Muscle of arm (tissue), 1 donor: ENCODE measurements at regions not wholly inside any gene's neighbourhood (a gene's known extent, or its start where the extent isn't known, plus 50 kb on each side); places are given as distances from the start of the nearest gene placed in this dataset.
"Not testable (repeated sequence)": the region's sequence is repeated elsewhere in the genome, so short reads cannot be mapped to it uniquely, and the experiment has no call there.

Source experiments
- DNase-seq: peaks from one replicate; pipeline ENCODE4 v3.0.0-alpha.2; 2013

DNA sequence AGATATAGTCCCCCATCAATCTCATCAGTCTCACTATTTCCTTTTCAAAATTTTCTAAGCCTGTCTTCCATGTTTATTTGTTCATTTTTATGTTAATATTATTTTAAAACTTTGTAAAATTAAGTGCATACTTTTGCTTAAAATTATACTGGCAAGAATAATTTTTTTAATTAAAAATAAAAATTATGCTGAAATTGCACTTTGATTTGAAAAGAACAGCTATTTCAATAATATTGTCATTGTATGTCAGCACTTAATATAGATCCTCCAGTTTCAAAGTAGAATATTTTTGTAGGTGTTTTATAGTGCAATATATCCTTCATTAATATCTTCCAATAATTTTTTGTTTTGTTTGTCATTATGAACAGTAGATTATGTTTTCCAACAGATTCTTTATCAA is 99.0 kb upstream of the MAGI2 start:
- no peak for DNase-seq

- DNase-seq = no peak
Observed at GRCh38 chr7:79548727-79549126, 95.3 kb upstream of the MAGI2 start.

DNA sequence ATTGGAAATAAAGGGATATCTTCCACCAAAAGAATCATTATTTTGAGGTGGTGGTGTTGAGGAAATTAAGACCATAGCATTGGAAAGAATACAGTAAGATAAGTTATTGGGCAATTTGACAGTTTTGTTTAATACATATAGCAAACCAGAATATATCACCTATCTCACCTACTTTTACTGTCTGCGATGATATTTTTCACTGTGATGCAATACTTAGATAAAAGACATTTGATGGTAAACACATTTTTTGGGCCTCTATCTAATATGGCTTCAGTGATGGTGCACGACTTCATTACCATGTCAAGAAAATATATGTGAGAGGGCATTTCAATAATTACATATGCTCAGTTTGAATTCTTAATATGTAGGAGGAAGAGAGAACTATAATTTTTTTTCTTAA is 93.7 kb upstream of the MAGI2 start:
- DNase-seq = no peak

- DNase-seq = no peak
Observed at GRCh38 chr7:79540592-79540991, 87.1 kb upstream of the MAGI2 start.

GRCh38 chr7:79534128-79534527 is 80.7 kb upstream of the MAGI2 start:
- DNase-seq = no peak

GRCh38 chr7:79531905-79532664 is 78.6 kb upstream of the MAGI2 start:
- no peak for DNase-seq

GRCh38 chr7:79531116-79531515 is 77.6 kb upstream of the MAGI2 start:
- DNase-seq = no peak

GRCh38 chr7:79529881-79530235 is 76.4 kb upstream of the MAGI2 start:
- no peak for DNase-seq

DNA sequence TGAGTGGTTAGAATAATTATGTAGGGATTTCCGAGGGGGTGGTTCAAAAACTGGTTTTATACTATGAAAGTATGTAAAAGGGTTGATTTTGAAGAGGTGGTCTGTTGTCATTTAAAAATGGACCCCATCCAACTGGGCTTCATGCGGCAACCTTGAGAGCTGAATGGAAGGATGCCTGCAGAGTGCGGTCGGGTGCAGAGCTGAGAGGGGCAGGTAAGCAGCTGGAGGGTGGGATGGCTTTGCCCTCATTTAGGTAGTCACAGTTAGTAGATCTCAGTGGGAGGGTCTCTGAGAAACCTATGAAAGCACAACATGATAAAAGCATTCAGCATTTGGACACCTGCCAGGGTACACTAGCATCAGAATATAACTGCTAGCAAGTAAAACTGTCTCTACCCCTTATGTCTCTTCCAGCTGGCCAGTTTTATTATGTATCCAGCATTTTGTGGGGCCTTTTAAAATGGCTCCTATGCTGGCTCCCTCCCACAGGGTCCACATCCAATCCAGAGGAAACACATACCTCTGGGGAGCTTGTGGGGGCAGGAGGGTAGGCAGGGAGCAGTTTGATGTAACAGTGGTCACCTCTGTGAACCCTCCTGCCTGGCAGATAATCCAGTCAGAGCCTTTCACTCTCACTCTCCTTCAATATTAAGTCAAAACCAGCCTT is 75.9 kb upstream of the MAGI2 start:
- no peak for DNase-seq

DNA sequence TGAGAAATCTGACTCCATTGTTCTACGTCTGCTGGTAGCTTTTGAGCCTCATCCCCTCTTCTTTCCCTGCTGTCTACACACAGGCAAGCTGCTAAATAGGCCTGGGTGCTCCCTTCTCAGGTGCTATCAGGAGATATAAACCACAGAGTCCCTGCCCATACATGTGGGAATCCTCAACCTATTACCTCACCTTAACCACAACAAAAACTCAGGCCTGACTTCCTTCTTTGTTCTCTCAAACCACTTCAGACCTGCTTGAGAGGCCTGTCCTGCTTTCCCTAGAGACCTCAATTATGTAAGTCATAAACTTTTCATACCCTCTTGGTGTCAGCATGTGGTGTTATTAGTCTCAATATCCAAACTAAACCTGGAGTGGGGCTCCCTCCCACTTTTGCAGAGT is 75.0 kb upstream of the MAGI2 start:
- no peak for DNase-seq

- no peak for DNase-seq
Observed at GRCh38 chr7:79524048-79524447, 70.6 kb upstream of the MAGI2 start.

DNA sequence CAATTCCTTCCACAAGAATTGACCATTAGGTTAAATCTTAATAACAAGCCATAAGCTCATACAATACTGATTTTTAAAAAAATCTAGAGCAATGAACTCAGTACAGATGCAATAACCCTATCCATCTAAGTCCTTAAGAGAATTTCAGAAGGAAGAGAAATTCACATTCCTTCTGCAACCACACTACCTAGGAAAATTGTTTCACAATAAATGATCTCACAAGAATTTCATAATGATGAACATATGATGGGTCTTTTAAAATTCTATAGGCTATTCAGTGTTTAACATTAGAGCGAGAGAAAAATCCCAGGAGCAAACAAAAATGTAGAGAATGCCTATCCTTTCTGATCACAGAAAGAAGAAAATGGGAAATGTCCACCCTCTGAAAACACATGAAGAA is 70.0 kb upstream of the MAGI2 start:
- DNase-seq = no peak

- DNase-seq = no peak
Observed at GRCh38 chr7:79520543-79520942, 67.1 kb upstream of the MAGI2 start.

DNA sequence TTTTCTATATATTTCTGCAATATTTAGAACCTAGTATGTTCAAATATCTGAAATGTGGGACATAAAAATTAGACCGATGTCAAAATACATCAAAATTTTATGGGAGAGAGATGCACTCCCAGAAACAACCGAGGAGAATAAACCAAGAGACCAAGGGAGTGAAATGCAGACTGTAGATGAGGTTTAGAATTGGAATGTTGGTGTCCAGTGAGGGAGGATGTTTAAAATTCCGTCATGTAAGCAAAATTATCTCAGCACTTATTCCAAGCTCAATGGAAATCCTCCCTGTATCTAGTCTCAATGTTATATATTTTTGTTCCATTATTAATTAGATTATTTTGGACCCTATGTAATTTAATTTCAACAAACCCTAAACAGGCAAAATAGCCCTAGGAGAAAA is 61.9 kb upstream of the MAGI2 start:
- DNase-seq = no peak

GRCh38 chr7:79513261-79513660 is 59.8 kb upstream of the MAGI2 start:
- peak; percentile 22 for DNase-seq

DNA sequence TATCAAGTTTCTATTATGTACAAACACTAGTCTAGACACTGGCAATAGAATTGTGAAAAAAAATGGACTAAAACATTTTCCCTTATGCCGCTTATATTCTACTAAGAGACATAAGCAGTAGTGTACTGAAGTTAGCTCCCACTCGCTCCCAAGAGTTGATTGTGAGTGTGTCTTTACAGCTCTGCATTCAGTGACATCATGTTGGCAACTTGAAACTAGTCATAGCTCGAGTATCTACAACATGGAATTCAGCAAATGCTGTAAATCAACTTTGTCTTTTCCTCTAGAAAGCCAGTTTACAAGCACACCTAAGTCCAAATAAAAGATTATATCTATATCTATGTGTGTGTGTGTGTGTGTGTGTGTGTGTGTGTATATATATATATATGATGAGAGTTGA is 58.8 kb upstream of the MAGI2 start:
- DNase-seq = no peak

DNA sequence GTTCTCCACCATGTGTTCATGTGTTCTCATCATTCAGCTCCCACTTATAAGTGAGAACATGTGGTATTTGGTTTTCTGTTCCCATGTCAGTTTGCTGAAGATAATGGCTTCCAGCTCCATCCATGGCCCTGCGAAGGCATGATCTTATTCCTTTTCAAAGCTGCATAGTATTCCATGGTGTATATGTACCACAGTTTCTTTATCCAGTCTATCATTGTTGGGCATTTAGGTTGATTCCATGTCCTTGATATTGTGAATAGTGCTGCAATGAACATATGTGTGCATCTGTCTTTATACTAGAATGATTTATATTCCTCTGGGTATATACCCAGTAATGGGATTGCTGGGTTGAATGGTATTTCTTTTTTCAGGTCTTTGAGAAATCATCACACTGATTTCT is 57.6 kb upstream of the MAGI2 start:
- DNase-seq = not testable (repeated sequence)

- DNase-seq = no peak
Observed at GRCh38 chr7:79507131-79507530, 53.7 kb upstream of the MAGI2 start.

GRCh38 chr7:79506481-79506880 is 53.0 kb upstream of the MAGI2 start:
- no peak for DNase-seq

- DNase-seq = no peak
Observed at GRCh38 chr7:79504607-79505389, 51.3 kb upstream of the MAGI2 start.
